ENCODE measurements at regions not wholly inside any gene's neighbourhood (a gene's known extent, or its start where the extent isn't known, plus 50 kb on each side); places are given as distances from the start of the nearest gene placed in this dataset.

- no peak for ATAC-seq
- no peak for TF ChIP-seq POU6F1 (CRISPR knock-in tag; IDR thresholded peaks at IDR 0.05; ENCODE audit: borderline replicate concordance, low read depth)
- TF ChIP-seq ARNTL (CRISPR knock-in tag; IDR thresholded peaks at IDR 0.05; ENCODE audit: borderline replicate concordance, low read depth) = no peak
- TF ChIP-seq ZC3H10 (CRISPR knock-in tag; IDR thresholded peaks at IDR 0.05) = no peak
- TF ChIP-seq PPARA (CRISPR knock-in tag; IDR thresholded peaks at IDR 0.05; ENCODE audit: borderline replicate concordance) = no peak
- TF ChIP-seq OSR1 (CRISPR knock-in tag; IDR thresholded peaks at IDR 0.05) = no peak
- no peak for TF ChIP-seq ZNF565 (CRISPR knock-in tag; conservative IDR thresholded peaks at IDR 0.05; ENCODE audit: low read depth)
- TF ChIP-seq, protein P1, sequence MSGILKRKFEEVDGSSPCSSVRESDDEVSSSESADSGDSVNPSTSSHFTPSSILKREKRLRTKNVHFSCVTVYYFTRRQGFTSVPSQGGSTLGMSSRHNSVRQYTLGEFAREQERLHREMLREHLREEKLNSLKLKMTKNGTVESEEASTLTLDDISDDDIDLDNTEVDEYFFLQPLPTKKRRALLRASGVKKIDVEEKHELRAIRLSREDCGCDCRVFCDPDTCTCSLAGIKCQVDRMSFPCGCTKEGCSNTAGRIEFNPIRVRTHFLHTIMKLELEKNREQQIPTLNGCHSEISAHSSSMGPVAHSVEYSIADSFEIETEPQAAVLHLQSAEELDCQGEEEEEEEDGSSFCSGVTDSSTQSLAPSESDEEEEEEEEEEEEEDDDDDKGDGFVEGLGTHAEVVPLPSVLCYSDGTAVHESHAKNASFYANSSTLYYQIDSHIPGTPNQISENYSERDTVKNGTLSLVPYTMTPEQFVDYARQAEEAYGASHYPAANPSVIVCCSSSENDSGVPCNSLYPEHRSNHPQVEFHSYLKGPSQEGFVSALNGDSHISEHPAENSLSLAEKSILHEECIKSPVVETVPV (CRISPR knock-in tag; IDR thresholded peaks at IDR 0.05) = no peak
- no peak for TF ChIP-seq TCF4 (CRISPR knock-in tag; IDR thresholded peaks at IDR 0.05; ENCODE audit: borderline replicate concordance)
These were observed 378.9 kb downstream of the PREX1 start for GRCh38 chr20:48448666-48449600.

DNA sequence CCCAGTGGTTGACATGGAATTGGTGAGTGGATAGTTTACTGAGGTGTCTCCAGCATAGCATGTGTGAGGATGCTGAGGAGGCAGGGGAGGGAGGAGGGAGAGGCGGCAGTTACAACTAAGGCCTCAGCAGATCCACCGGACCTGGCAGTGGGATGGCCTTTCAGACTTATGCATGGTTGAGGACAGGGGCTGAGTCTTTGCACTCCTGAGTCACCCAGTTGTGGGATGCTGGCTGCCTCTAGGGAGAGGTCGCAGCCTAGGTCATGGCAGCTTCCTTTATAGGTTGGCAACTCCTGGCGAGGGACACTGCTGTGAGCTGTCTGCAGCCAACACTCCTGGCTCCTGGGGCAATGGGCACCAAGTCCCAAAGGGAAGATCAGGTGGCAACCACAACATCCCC, 380.3 kb downstream of the PREX1 start:
- no peak for ATAC-seq
- TF ChIP-seq TOX (CRISPR knock-in tag; IDR thresholded peaks at IDR 0.05; ENCODE audit: borderline replicate concordance) (no peak), OSR1 (CRISPR knock-in tag; IDR thresholded peaks at IDR 0.05) (no peak), RARB (CRISPR knock-in tag; IDR thresholded peaks at IDR 0.05) (no peak), PPARA (CRISPR knock-in tag; IDR thresholded peaks at IDR 0.05; ENCODE audit: borderline replicate concordance) (no peak), POU6F1 (CRISPR knock-in tag; IDR thresholded peaks at IDR 0.05; ENCODE audit: borderline replicate concordance, low read depth) (no peak), ZNF70 (CRISPR knock-in tag; IDR thresholded peaks at IDR 0.05) (no peak), ESRRG (CRISPR knock-in tag; IDR thresholded peaks at IDR 0.05) (no peak), SNAI2 (CRISPR knock-in tag; IDR thresholded peaks at IDR 0.05) (no peak), TCF4 (CRISPR knock-in tag; IDR thresholded peaks at IDR 0.05; ENCODE audit: borderline replicate concordance) (no peak), ISL1 (CRISPR knock-in tag; IDR thresholded peaks at IDR 0.05) (no peak)

GRCh38 chr20:48445827-48446226, 382.0 kb downstream of the PREX1 start:
- TF ChIP-seq TOX (CRISPR knock-in tag; IDR thresholded peaks at IDR 0.05; ENCODE audit: borderline replicate concordance) (no peak), OSR1 (CRISPR knock-in tag; IDR thresholded peaks at IDR 0.05) (no peak), ZFP3 (CRISPR knock-in tag; IDR thresholded peaks at IDR 0.05) (no peak), ARNTL (CRISPR knock-in tag; IDR thresholded peaks at IDR 0.05; ENCODE audit: borderline replicate concordance, low read depth) (no peak), PPARA (CRISPR knock-in tag; IDR thresholded peaks at IDR 0.05; ENCODE audit: borderline replicate concordance) (no peak), ZFP30 (CRISPR knock-in tag; IDR thresholded peaks at IDR 0.05) (no peak)
- TF ChIP-seq, protein P2, sequence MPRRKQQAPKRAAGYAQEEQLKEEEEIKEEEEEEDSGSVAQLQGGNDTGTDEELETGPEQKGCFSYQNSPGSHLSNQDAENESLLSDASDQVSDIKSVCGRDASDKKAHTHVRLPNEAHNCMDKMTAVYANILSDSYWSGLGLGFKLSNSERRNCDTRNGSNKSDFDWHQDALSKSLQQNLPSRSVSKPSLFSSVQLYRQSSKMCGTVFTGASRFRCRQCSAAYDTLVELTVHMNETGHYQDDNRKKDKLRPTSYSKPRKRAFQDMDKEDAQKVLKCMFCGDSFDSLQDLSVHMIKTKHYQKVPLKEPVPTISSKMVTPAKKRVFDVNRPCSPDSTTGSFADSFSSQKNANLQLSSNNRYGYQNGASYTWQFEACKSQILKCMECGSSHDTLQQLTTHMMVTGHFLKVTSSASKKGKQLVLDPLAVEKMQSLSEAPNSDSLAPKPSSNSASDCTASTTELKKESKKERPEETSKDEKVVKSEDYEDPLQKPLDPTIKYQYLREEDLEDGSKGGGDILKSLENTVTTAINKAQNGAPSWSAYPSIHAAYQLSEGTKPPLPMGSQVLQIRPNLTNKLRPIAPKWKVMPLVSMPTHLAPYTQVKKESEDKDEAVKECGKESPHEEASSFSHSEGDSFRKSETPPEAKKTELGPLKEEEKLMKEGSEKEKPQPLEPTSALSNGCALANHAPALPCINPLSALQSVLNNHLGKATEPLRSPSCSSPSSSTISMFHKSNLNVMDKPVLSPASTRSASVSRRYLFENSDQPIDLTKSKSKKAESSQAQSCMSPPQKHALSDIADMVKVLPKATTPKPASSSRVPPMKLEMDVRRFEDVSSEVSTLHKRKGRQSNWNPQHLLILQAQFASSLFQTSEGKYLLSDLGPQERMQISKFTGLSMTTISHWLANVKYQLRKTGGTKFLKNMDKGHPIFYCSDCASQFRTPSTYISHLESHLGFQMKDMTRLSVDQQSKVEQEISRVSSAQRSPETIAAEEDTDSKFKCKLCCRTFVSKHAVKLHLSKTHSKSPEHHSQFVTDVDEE (CRISPR knock-in tag; IDR thresholded peaks at IDR 0.05) = no peak
- ATAC-seq = no peak

DNA sequence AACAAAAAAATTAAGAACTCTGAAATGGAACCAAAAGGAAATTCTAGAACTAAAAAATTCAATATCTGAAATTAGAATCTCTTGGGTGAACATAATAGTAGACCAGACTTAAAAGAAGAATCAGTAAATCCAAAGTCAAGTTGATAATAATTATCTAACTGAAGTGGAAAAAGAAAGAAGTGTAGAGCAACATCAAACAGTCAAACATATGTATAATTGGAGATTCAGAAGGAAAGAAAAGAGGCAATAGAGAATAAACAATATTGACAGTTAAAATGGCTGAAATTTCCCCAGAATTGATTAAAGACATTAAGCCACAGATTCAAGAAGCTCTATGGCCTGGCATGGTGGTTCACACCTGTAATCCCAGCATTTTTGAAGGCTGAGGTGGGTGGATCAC, 383.6 kb downstream of the PREX1 start:
- ATAC-seq = no peak
- TF ChIP-seq RARB (CRISPR knock-in tag; IDR thresholded peaks at IDR 0.05) (no peak), ZFP3 (CRISPR knock-in tag; IDR thresholded peaks at IDR 0.05) (no peak), SNAI2 (CRISPR knock-in tag; IDR thresholded peaks at IDR 0.05) (no peak)

Measured in SK-N-SH treated with all-trans-retinoic acid at 6 μM for 48 hours (cell line).